ENCODE measurements at regions not wholly inside any gene's neighbourhood (a gene's known extent, or its start where the extent isn't known, plus 50 kb on each side); places are given as distances from the start of the nearest gene placed in this dataset.

- TF ChIP-seq CTCF (optimal IDR thresholded peaks at IDR 0.05 in 1 of 3, IDR thresholded peaks at IDR 0.05 in 1 of 3, conservative IDR thresholded peaks at IDR 0.05 in 1 of 3; ENCODE audit: extremely low read depth in 1 of 3, insufficient read depth in 2 of 3, low read length in 3 of 3) = no peak
- no peak for TF ChIP-seq EZH2 (IDR thresholded peaks at IDR 0.05; ENCODE audit: low read length)
Measured at GRCh38 chr21:27820342-27820741, 853.5 kb upstream of the ADAMTS5 start.
